ENCODE measurements at regions not wholly inside any gene's neighbourhood (a gene's known extent, or its start where the extent isn't known, plus 50 kb on each side); places are given as distances from the start of the nearest gene placed in this dataset.

DNA sequence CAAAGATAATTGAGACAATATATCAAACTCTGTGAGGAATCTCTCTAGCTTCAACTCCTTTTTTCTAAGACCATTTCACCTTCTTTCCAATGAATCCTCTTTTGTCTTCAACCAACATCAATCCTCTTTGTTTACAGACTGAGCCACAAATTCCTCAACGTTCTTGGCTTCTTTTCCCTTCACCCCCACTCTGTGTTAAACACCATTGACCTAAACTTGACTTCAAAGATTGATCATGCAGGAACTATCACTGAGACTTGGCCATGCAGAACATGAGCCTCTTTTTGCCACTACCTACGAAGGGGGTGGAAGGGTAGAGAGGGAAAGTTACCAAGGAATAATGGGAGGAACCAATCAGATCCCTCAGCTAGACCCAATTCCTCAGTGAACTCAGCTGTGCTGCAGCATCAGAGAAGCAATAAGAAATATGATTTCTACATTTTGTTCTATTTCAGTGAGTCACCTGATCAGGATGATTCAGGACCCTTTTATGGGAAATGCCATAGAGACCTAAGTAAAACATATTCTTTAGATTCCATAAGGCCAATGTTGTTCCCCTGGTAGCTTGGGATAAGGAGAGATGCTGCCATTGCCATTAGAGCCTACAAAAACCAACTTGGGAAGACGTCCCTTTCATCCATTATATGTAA lies 187.7 kb upstream of the RGMB start:
- no peak for FAIRE-seq

DNA sequence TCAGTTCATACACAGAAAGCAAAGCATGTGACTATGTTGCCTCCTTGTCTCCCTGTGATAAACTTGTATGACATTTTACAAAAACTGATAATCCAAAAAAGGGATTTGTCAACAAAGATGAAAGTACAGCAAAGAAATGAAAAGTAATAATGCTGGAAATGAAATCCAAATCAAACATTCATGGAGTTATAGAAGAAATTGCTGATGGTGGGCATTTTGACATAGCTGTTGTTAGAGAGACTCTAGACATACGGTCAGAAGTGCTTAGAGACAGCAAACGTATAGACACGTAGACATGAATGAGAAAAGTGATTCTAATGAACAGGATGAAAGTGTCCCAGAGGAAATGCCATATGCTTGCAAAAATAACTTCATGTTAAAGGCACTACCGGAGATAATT lies 186.9 kb upstream of the RGMB start:
- FAIRE-seq, result no peak

DNA sequence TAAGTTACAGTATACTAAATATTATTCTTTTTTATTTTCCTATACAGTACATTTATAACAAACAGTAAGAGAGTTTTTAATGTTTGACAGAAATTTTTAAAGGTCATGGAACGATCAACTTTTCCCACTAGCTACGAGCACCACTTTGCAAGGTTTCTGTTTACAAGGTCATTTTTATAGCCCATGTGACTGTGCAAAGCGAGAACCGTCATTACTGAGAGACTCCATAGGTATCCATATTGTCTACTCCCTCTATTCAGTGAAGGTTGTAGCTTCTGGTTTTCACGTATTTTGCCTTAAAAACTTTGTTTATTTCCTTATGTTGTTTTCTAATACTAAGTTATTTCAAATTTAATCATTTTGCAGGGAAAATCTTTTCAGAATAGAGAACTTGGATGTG lies 186.3 kb upstream of the RGMB start:
- no peak for FAIRE-seq

DNA sequence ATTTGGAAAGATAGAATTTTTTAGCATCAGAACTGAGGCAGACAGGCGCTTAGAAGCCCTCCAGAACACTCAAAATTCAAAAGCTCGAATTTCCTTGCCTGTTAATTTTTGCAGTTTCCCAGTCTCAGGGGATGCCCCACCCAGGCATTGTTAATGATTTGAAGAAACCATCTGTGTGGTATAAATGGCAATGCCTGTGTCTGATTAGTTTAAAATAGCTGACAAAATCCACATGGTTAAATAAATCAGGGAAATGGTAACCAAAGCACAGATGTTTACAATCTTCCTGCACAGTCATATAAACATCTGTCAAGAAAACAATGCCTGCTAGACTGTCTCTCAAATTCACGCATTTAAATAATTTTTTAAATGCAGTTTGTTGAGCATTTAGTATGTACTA lies 185.2 kb upstream of the RGMB start:
- no peak for FAIRE-seq

DNA sequence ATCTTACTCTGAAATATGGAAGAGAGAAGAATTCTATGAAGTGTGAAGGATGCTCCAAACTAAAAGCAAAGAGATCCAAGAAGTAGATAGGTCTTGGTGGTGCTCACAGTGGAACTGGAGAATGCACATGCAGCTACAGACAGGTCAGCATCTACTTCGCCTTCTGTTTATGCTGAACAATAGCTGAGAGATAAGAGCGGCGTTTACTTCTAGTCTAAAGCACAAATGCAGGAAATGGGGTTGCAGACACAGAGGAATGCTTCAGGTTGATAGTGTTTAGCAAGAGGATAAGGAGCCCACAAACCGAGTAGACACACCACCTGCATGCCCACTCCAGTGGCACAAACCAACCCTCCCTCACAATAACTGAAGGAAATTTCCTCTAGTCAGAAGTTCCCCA lies 180.0 kb upstream of the RGMB start:
- no peak for FAIRE-seq

DNA sequence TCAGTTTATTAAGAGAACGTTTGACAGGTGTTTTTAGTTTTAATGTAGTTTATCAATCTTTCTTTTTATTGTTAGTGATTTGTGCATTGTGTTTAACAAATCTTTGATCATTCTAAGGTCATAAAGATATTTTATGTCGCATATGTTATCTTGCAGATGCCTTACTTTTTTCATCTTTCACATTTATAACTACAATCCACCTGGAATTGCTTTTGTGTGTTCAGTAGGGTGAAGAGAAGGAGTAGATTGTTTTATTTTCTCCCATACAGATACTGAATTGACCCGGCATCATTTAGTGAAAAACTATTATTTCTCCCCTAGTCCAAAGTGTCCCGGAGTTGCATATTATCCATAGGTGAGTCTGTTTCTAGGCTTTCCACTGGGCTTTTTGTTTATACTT lies 179.4 kb upstream of the RGMB start:
- no peak for FAIRE-seq

DNA sequence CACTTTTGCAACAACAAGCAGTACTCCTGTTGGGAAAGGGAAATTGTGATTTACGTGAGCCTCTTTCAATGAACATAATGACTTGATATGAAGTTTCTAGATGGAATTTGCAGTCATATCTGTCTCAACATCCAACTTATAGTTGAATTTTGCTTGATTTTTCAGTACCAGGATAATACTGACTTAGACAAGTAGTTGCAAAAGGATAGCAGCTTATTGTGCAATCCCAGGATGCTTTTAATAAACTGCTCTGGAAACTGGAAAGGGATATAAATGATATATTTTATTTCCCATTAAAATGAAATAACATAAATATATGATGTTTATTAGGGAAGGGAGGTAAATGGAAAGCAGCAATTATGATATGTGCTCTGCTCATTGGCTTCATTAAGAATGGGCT lies 174.4 kb upstream of the RGMB start:
- FAIRE-seq, result no peak

DNA sequence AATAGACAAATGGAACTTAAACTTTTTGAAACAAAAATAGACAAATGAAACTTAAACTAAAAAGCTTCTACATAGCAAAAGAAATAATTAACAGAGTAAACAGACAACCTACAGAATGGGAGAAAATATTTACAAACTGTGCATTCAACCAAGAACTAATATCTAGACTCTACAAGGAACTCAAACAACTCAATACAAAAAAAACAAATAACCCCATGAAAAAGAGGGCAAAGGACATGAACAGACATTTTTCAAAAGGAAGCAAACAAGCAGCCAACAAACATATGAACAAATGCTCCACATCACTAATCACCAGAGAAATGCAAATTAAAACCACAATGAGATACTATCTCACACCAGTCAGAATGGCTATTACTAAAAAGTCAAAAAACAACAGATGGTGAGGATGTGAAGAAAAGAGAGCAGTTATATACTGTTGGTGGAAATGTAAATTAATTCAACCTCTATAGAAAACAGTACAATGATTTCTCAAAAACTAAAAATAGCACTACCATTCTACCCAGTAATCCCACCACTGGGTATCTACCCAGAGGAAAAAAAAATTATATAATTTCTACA lies 170.8 kb upstream of the RGMB start:
- no peak for FAIRE-seq

DNA sequence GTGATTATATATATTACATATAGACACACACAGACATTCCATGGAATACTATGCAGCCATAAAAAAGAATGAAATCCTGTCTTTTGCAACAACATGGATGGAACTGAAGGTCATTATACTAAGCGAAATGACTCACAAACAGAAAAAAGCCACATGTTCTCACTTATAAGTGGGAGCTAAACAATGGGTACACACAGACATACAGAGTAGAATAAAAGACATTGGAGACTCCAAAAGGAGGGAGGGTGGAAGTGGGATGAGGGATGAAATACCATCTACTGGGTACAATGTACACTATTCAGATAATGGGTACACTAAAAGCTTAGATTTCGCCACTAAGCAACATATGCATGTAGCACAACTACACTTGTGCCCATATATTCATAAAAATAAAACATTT lies 170.0 kb upstream of the RGMB start:
- FAIRE-seq, result no peak

DNA sequence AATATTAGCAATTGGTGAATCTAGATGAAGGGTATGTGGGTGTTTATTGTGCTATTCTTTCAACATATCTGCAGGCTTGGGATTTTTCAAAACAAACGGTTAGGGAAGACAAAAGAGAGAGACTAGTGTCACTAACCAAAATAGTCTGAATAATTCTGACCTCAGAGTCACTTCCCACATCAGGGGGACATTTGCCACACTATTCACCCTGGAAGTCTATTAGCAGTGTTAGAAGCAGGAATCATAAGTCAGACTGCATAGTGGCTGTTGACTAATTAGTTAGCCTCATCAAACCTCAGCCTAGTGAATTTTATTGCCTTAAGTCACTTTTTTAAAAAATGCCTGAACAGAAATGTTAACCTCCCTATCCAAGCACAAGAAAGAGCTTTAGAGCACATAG lies 169.2 kb upstream of the RGMB start:
- FAIRE-seq, result no peak

DNA sequence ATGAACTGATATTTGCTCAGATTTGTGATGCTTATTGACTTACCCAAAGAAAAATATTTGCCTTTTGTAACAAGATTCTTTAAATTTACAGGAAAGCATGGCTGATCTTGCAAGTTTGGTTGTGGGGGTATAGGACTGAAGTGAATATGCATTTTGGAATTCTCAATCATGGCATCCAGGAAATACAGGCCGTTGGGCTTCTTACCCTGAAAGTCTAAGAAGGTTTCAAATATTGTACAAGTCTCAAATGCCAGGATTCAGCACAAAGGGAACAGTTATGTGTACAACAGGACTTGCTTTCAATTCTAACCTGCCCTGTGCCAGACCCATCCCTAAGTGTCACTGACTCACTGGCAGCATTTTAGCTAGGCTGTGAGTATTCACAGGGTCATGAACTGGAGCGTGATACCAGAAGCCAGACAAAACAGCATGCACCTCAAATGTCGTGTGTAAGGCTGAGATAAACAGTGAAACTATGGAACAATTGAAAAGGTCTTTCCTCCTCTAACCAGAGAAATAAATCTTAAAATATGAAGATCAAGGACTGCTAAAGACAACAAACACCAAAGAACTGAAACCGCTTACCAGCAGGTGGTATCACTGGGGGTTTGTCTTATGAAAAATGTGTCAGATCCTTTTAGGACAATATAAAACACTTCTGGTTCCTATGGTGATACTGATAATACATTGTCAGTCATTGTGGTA lies 168.6 kb upstream of the RGMB start:
- no peak for FAIRE-seq

DNA sequence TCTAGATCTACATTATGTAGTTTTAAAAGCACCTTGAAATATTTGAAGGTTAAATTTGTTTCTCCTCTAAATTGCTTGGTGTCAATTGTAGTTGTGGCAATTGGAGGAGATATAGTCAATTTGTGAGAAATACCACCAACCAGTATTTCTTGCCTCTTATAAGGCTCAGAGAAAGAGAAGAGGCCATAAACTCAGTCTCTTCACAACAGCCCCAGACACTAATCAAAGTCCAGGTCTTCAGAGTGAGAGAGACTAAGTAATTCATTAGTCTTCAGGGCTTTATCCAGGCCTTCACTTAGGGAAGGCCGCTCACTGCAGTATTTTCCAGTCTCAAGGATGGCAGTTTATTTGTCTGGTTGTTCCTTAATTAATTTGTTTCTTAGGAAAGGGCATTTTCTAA lies 168.0 kb upstream of the RGMB start:
- FAIRE-seq, result no peak

DNA sequence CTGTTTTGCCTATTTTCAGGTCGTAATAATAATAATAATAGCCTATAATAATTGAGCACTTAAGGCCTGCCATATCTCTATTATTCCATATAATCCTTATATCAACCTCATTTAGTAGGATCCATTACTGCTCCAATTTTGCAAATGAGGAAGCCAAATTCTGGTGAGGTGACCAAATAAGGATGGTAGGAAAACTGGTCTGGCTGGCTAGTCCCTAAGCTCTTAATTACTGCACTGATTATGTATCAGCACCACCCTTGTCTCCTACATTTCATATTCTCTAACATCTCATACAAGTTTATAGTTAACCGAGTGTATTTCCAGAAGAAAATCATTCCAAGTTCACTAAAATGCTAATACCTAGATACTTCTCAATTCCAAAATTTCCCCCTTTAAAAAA lies 166.5 kb upstream of the RGMB start:
- FAIRE-seq, result no peak

DNA sequence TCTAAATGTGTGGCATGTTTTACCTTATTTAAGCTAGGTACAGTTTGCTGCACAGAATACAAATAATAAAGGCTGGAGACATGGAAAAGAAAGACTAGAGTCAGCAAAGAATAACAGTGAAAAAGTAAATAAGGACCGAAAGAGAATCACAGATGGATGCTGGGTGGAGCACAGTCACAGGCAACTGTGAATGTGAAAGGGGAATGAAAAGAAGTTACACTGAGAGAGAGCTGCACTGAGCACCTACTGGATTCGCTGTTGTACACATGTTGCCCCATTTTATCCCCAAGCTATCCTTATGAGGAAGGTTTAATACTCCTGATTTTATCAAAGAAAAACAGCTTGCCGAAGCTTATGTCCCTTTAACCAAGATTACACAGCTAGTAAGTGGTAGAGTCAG lies 165.4 kb upstream of the RGMB start:
- no peak for FAIRE-seq

DNA sequence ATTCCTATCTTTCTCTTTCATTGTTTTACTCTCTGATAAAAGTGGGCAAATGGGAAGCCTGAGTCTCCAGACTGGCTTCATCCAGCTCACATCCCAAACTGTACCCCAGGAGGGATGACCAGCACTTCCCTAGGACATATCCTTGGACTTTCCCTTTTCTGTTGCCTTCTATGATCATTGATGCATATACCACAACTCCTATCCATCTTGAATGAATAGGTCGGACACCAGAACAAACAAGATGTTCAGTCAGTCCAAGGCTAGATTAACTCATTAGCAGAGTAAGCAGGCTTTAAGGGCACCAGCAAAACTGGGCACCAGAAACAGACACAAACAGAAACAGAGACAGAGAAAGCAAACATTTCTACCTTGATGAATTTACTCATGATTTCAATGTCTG lies 159.1 kb upstream of the RGMB start:
- no peak for FAIRE-seq

DNA sequence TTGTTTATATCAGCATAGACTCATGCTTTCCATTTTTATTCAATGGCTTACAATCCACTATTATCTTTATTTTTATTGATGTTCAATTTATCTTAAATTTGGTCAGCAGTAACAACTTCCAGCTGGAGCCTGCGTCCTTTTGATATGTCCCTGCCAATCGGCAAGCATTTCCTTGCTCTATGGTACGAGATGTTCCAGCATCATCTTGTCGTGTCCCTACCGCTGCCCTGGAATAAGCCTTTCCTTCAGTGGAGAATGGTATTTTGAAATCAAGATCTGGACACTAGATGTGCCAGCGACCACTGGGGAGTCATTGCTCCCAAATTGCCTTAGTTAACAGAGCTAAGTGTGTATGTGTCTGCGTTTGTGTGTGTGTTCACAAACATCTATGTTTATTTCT lies 151.6 kb upstream of the RGMB start:
- no peak for FAIRE-seq

DNA sequence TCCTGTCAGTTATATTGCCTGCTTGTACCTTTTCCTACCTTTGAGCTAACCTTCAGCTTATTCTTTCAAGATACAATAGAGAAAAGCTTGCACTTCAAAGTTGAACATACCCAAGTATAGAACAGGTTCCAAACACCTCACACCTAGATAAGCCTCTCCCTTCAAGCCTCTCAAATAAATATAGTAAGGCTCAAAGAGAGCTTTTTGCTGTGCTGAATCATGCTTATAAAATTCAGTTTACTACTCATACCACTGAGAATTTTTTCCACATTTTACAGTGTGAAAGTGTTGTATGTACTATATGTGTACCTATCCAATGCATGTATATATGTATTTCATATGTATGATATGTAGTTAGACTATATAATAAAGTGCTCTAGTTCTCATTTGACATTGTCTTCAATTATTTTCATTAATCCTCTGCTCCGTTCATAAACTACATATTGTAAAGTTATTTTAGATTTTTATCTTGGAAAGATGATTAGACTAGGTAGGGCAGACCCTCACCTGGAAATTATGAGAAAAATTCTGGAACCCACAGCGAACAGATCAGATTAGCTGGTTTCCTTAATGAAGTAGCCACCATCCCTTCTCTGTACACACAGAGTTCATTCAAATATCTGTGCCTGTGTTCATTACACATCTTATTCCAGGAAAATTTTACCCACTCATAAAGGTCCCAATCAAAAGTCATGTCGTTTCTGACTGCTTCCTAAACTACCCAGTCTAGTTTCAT lies 149.2 kb upstream of the RGMB start:
- no peak for FAIRE-seq

DNA sequence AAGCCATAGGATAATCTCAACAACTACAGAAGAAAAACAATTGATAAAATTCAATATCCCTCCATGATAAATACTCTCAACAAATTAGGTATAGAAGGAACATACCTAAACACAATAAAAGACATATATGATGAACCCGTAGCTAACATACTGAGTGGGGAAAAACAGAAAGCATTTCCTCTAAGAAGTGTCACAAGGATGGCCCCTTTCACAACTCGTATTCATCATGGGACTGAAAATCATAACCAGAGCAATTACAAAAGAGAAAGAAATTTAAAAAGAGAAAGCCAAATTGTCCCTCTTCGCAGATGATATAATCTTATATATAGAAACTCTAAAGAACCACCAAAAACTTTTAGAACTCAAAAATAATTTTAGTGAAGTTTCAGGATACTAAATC lies 146.3 kb upstream of the RGMB start:
- FAIRE-seq, result no peak

DNA sequence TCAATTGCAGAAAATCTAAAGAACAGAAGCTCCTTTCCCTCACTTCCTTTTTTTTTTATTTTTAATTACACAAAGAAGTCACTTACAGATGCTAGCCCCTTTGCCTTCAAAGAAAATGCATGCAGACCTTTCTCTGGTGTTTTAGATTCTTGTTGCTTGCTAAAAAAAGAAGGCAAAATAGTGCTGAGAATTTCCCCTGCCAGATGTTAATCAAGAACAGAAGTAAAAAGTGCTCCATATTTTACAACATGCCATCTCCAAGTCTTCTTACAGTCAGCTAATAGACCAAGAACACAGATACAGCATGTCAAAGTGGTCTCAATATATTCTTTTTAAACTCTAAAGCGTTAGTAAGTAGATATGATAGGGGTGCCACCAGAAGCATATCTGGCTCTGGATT lies 142.8 kb upstream of the RGMB start:
- no peak for FAIRE-seq

DNA sequence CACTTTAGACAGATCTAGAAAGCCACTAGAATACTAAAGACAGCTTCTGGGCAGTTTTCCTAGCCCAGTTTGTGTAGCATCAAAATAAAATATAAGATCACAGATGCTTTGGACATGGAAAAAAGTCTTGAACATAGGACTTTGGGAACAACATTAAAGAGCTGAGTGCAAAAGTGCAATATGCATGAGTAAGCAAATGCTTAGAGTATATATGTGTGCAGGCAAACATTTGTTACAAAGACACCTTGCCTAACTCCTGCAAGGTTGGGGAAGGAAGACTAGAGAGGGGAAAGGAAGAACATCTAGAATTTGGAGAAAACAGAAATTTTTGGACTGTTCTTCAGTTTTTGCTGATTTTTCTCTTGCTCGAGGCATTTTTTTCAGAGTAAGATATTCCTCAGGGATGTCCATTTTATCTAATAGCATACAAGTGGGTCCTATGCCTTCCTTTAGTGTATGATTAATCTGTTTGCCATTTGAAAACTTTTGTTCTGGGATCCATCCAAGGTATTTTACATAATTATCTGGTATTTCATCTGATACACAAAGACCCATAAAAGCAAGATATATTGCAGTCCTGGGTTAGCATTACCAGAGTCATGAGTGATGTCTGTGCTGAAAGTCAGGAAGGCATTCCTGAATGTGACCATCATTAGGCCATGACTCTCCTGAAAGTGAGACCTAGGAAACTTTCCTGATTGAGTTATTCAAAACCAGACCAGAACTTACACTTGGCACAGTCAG lies 142.0 kb upstream of the RGMB start:
- no peak for FAIRE-seq

DNA sequence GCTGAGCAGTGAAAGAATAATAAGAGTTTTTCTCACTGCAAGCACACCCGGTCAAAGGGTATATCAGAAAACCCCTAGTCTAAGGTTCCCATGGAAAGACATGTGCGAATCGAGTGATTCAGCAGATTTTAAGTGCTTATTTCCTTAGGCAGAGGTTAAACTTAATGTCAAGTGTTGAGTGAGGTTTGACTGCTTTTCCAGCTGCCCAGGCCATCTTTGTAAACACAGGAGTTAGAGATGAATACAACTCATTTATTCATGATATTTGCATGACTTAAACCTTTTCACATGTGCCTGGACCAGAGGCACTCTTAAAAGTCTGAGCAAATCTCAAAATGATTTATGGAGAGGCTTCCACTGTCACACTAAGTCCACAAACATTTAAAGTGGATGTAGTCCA lies 137.8 kb upstream of the RGMB start:
- no peak for FAIRE-seq

DNA sequence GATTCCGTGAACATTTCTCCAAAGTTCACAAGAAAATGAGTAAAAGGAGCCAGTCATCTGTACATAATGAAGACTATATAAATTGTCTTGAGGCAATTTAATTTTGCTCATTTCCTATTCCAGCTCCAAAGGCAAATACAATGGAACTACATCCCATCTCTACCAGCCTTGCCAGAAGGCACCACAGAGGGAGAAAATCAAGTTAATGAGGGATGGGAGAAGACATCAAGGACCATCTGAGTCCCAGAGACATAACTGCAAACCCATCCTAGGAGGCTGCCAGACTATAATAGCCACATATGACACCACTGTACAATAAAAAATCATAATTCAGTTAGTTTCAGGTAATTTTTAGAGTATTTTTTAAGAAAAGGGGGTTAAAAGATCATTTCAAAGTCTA lies 136.3 kb upstream of the RGMB start:
- FAIRE-seq, result no peak

DNA sequence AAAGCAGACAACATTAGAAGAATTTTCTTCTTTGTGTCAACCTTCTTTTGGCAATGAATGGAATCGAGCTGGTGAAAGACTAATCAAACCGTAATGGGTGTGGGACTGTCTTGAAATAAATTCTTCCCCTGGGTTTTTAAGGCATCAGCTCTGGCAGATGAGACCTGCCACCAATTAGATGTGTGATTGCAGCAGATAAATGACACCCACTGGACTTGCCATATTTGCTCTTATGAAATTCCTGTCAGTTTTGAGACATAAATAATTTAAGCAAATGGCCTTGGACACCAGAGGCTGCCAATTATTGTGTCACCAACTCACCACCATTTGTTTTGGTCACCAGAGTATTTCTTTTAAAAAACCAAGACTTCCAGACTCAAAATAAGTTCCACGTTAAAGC lies 135.9 kb upstream of the RGMB start:
- no peak for FAIRE-seq

All from A204.1 (cell line).